SH-SY5Y (cell line): ENCODE measurements at regions not wholly inside any gene's neighbourhood (a gene's known extent, or its start where the extent isn't known, plus 50 kb on each side); places are given as distances from the start of the nearest gene placed in this dataset.

Experiments
- GATA2 ChIP-seq: IDR thresholded peaks from 2 replicates; pipeline ENCODE4 v1.6.1; 2011; ENCODE audit warnings: mild to moderate bottlenecking, low read depth, low read length
- GATA3 ChIP-seq: IDR thresholded peaks from 2 replicates; pipeline ENCODE4 v1.6.1; 2011; ENCODE audit warnings: low read depth, mild to moderate bottlenecking, low read length, moderate library complexity

DNA sequence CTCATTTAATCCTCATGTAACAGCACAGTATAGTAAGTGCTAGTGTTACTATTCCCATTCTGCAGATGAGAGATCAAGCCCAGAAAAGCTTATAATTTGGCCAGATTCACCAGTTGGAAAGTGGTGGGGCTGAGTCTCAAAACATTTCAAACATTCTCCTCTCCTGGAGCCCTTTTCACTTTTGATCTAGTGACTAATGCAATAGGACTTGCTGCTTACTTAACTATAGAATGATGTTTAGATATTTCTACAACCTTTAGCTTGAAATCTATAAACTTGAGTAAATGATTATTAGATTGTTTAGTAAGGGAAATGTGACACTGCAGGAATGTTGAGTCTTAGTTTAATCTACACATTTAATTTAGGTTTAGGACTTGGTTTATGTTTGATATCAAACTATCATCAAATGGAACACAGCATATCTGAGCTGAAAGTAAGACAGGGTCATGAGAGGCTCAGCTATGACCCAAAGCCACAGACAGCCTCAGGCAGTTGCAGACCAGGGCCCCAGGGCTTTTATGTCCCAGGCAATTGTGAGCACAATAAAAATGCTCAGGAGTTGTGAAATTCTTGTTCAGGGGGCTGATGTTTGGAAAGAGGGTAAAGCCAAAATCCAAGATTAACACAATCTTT lies 199.5 kb upstream of the HS3ST1 start:
- TF ChIP-seq GATA2 (no peak), GATA3 (no peak)
